Endometrium (tissue), 2 donors: ENCODE measurements at regions not wholly inside any gene's neighbourhood (a gene's known extent, or its start where the extent isn't known, plus 50 kb on each side); places are given as distances from the start of the nearest gene placed in this dataset.
"Not testable (repeated sequence)": the region's sequence is repeated elsewhere in the genome, so short reads cannot be mapped to it uniquely, and the experiment has no call there.

Source experiments
- FAIRE-seq: peaks from 2 replicates; lab custom pipeline; 2012; peaks lifted over from hg19 to GRCh38; lab: Jason Lieb, UNC
- donor health status: control.
- donor health status: control.

GRCh38 chr1:213684454-213684853 is 303.3 kb upstream of the PROX1 start:
- FAIRE-seq, result no peak

- no peak for FAIRE-seq
Measured at GRCh38 chr1:213685992-213686582, 301.7 kb upstream of the PROX1 start.

GRCh38 chr1:213686983-213687382 is 300.8 kb upstream of the PROX1 start:
- no peak for FAIRE-seq

GRCh38 chr1:213687832-213688231 is 299.9 kb upstream of the PROX1 start:
- FAIRE-seq, result no peak

- FAIRE-seq, result no peak
Measured at GRCh38 chr1:213688655-213689054, 299.1 kb upstream of the PROX1 start.

GRCh38 chr1:213689260-213689659 is 298.5 kb upstream of the PROX1 start:
- FAIRE-seq, result no peak

GRCh38 chr1:213690341-213690917 is 297.3 kb upstream of the PROX1 start:
- no peak for FAIRE-seq

GRCh38 chr1:213692321-213692720 is 295.5 kb upstream of the PROX1 start:
- FAIRE-seq, result no peak

- no peak for FAIRE-seq
Measured at GRCh38 chr1:213693864-213694263, 293.9 kb upstream of the PROX1 start.

- FAIRE-seq, result no peak
Measured at GRCh38 chr1:213697192-213697802, 290.5 kb upstream of the PROX1 start.

GRCh38 chr1:213698092-213698702 is 289.6 kb upstream of the PROX1 start:
- FAIRE-seq, result no peak

- FAIRE-seq, result no peak
Measured at GRCh38 chr1:213702703-213703102, 285.1 kb upstream of the PROX1 start.

GRCh38 chr1:213704941-213705340 is 282.8 kb upstream of the PROX1 start:
- FAIRE-seq, result no peak

- not testable (repeated sequence) for FAIRE-seq
Measured at GRCh38 chr1:213711833-213712490, 275.8 kb upstream of the PROX1 start.

GRCh38 chr1:213714645-213715044 is 273.1 kb upstream of the PROX1 start:
- no peak for FAIRE-seq

- FAIRE-seq, result no peak
Measured at GRCh38 chr1:213715182-213715581, 272.6 kb upstream of the PROX1 start.

- FAIRE-seq, result no peak
Measured at GRCh38 chr1:213719462-213719861, 268.3 kb upstream of the PROX1 start.

- FAIRE-seq, result no peak
Measured at GRCh38 chr1:213720032-213720431, 267.7 kb upstream of the PROX1 start.

- FAIRE-seq, result no peak
Measured at GRCh38 chr1:213723187-213723586, 264.6 kb upstream of the PROX1 start.

GRCh38 chr1:213724640-213725536 is 262.9 kb upstream of the PROX1 start:
- no peak for FAIRE-seq

- FAIRE-seq, result no peak
Measured at GRCh38 chr1:213727853-213728592, 259.8 kb upstream of the PROX1 start.
